ENCODE measurements at regions not wholly inside any gene's neighbourhood (a gene's known extent, or its start where the extent isn't known, plus 50 kb on each side); places are given as distances from the start of the nearest gene placed in this dataset.
A peak's percentile ranks its signal among the peaks of the same experiment; 100 is the strongest.

- TF ChIP-seq CTCF (IDR thresholded peaks at IDR 0.05), result no peak
- intact Hi-C loops (cut with DNase I; ENCODE audit: low total_unique reads), result no loop called here
- H3K4me1 ChIP-seq, result peaks cover 0 to 65% (median 21%) of the 10 kb centered on the region in 4 donors
- no peak overlapping the region for H3K4me3 ChIP-seq
- DNase-seq, result no peak
- no peaks in the 10 kb centered on the region for H3K27me3 ChIP-seq
- no peaks in the 10 kb centered on the region for H3K36me3 ChIP-seq
- no peaks in the 10 kb centered on the region for H3K9me3 ChIP-seq
- peak overlapping the region; percentile 28 to 68 for H3K27ac ChIP-seq
Measured at GRCh38 chr4:72974694-72975487, 94.6 kb downstream of the COX18 start.

- DNase-seq, result no peak
- H3K36me3 ChIP-seq, result no peaks in the 10 kb centered on the region
- no peaks in the 10 kb centered on the region for H3K9me3 ChIP-seq
- no peak for TF ChIP-seq CTCF (IDR thresholded peaks at IDR 0.05)
- intact Hi-C loops (cut with DNase I; ENCODE audit: low total_unique reads), result no loop called here
- H3K27ac ChIP-seq, result peak overlapping the region in 1 of 2 donors; percentile 74
- no peaks in the 10 kb centered on the region for H3K27me3 ChIP-seq
- H3K4me3 ChIP-seq, result no peak overlapping the region
- H3K4me1 ChIP-seq, result peaks cover 0 to 75% (median 26%) of the 10 kb centered on the region in 4 donors
Measured at GRCh38 chr4:72971572-72971971, 97.9 kb downstream of the COX18 start.

GRCh38 chr4:72970756-72971155 is 98.8 kb downstream of the COX18 start:
- Histone ChIP-seq H3K27me3 (no peaks in the 10 kb centered on the region), H3K27ac (peak overlapping the region; percentile 73 to 74)

GRCh38 chr4:72969976-72970375 is 99.5 kb downstream of the COX18 start:
- H3K4me1 ChIP-seq, result peaks cover 0 to 59% (median 26%) of the 10 kb centered on the region in 4 donors
- no peaks in the 10 kb centered on the region for H3K36me3 ChIP-seq
- TF ChIP-seq CTCF (IDR thresholded peaks at IDR 0.05), result no peak
- peak; percentile 23 to 68 for DNase-seq
- no peaks in the 10 kb centered on the region for H3K27me3 ChIP-seq
- peak overlapping the region; percentile 73 to 74 for H3K27ac ChIP-seq
- intact Hi-C loops (cut with DNase I; ENCODE audit: low total_unique reads), result no loop called here
- no peaks in the 10 kb centered on the region for H3K9me3 ChIP-seq
- no peak overlapping the region for H3K4me3 ChIP-seq

More at GRCh38 chr4:72970756-72971155, 98.8 kb downstream of the COX18 start:
- Histone ChIP-seq H3K4me1 (peaks cover 0 to 67% (median 26%) of the 10 kb centered on the region in 4 donors), H3K9me3 (no peaks in the 10 kb centered on the region), H3K4me3 (no peak overlapping the region), H3K36me3 (no peaks in the 10 kb centered on the region)
- TF ChIP-seq CTCF (IDR thresholded peaks at IDR 0.05), result no peak
- DNase-seq, result no peak
- intact Hi-C loops (cut with DNase I; ENCODE audit: low total_unique reads), result no loop called here

GRCh38 chr4:72966652-72967051 is 102.9 kb downstream of the COX18 start:
- Histone ChIP-seq H3K4me1 (peaks cover 0 to 48% (median 21%) of the 10 kb centered on the region in 4 donors), H3K4me3 (no peak overlapping the region), H3K27me3 (no peaks in the 10 kb centered on the region), H3K27ac (peak overlapping the region in 1 of 2 donors; percentile 74), H3K36me3 (no peaks in the 10 kb centered on the region), H3K9me3 (no peaks in the 10 kb centered on the region)
- intact Hi-C loops (cut with DNase I; ENCODE audit: low total_unique reads), result no loop called here
- DNase-seq, result no peak
- no peak for TF ChIP-seq CTCF (IDR thresholded peaks at IDR 0.05)
